ENCODE measurements at regions not wholly inside any gene's neighbourhood (a gene's known extent, or its start where the extent isn't known, plus 50 kb on each side); places are given as distances from the start of the nearest gene placed in this dataset. TPM values are rescaled to one million over a fixed set of nuclear protein-coding genes. Genes with fewer than 3 reads are reported as not detected.

GRCh38 chr6:132007474-132008190, 56.5 kb upstream of the CCN2 start:
- H3K9me3 Mint-ChIP-seq (ENCODE audit: low read depth) = peaks cover 13% of the 10 kb centered on the region
- no peak for DNase-seq (ENCODE audit: low spot score)
- no peaks in the 10 kb centered on the region for H3K36me3 Mint-ChIP-seq (ENCODE audit: low read depth)
- H3K4me1 Mint-ChIP-seq (ENCODE audit: low read depth) = peaks cover 22% of the 10 kb centered on the region
- H3K27me3 Mint-ChIP-seq (ENCODE audit: low read depth) = no peaks in the 10 kb centered on the region
- H3K27ac Mint-ChIP-seq (ENCODE audit: unreplicated experiment) = peak overlapping the region; percentile 43
- TF ChIP-seq CTCF (IDR thresholded peaks at IDR 0.05) = no peak
- H3K4me3 Mint-ChIP-seq (ENCODE audit: unreplicated experiment) = no peak overlapping the region

- H3K9me3 Mint-ChIP-seq (ENCODE audit: low read depth) = peaks cover 13% of the 10 kb centered on the region
- H3K4me3 Mint-ChIP-seq (ENCODE audit: unreplicated experiment) = no peak overlapping the region
- no peak overlapping the region for H3K27ac Mint-ChIP-seq (ENCODE audit: unreplicated experiment)
- DNase-seq (ENCODE audit: low spot score) = no peak
- H3K36me3 Mint-ChIP-seq (ENCODE audit: low read depth) = no peaks in the 10 kb centered on the region
- TF ChIP-seq CTCF (IDR thresholded peaks at IDR 0.05) = no peak
- H3K27me3 Mint-ChIP-seq (ENCODE audit: low read depth) = no peaks in the 10 kb centered on the region
- H3K4me1 Mint-ChIP-seq (ENCODE audit: low read depth) = peaks cover 26% of the 10 kb centered on the region
Observed at GRCh38 chr6:132005178-132005577, 54.0 kb upstream of the CCN2 start.

GRCh38 chr6:132004668-132005067, 53.5 kb upstream of the CCN2 start:
- no peak for TF ChIP-seq CTCF (IDR thresholded peaks at IDR 0.05)

GRCh38 chr6:132003516-132004178, 52.5 kb upstream of the CCN2 start:
- Mint-ChIP-seq H3K27ac (ENCODE audit: unreplicated experiment) (no peak overlapping the region), H3K9me3 (ENCODE audit: low read depth) (peaks cover 13% of the 10 kb centered on the region), H3K36me3 (ENCODE audit: low read depth) (no peaks in the 10 kb centered on the region), H3K4me1 (ENCODE audit: low read depth) (peaks cover 41% of the 10 kb centered on the region), H3K4me3 (ENCODE audit: unreplicated experiment) (no peak overlapping the region), H3K27me3 (ENCODE audit: low read depth) (no peaks in the 10 kb centered on the region)
- TF ChIP-seq CTCF (IDR thresholded peaks at IDR 0.05) = no peak
- no peak for DNase-seq (ENCODE audit: low spot score)

More at GRCh38 chr6:132004668-132005067, 53.5 kb upstream of the CCN2 start:
- H3K4me1 Mint-ChIP-seq (ENCODE audit: low read depth) = peaks cover 31% of the 10 kb centered on the region
- no peak for DNase-seq (ENCODE audit: low spot score)
- peaks cover 13% of the 10 kb centered on the region for H3K9me3 Mint-ChIP-seq (ENCODE audit: low read depth)
- no peaks in the 10 kb centered on the region for H3K36me3 Mint-ChIP-seq (ENCODE audit: low read depth)
- no peak overlapping the region for H3K27ac Mint-ChIP-seq (ENCODE audit: unreplicated experiment)
- H3K4me3 Mint-ChIP-seq (ENCODE audit: unreplicated experiment) = no peak overlapping the region
- no peaks in the 10 kb centered on the region for H3K27me3 Mint-ChIP-seq (ENCODE audit: low read depth)

Small RNA genes in the stretch of these regions (microRNA-seq; reads per million reads assigned to microRNA genes)
- gene MIR548AJ1 (ENCODE audit: borderline number of aligned reads) = not detected
